PC-3 (cell line): ENCODE measurements at regions not wholly inside any gene's neighbourhood (a gene's known extent, or its start where the extent isn't known, plus 50 kb on each side); places are given as distances from the start of the nearest gene placed in this dataset.

Experiments
- CTCF ChIP-seq: fragments of 300-600 bp; sonication (generic); conservative IDR thresholded peaks from 2 replicates; pipeline ENCODE4 v1.5.1; 2017; ENCODE audit warnings: antibody characterized with exemption, low read depth, mild to moderate bottlenecking, low read length
- EZH2 ChIP-seq: fragments of 300-600 bp; sonication (generic); IDR thresholded peaks from one replicate; pipeline ENCODE4 v1.6.1; 2017; ENCODE audit warnings: antibody characterized with exemption, mild to moderate bottlenecking, low read length; ENCODE audit not compliant: unreplicated experiment
- EZH2phosphoT487 ChIP-seq: fragments of 300-600 bp; sonication (generic); IDR thresholded peaks from 2 replicates; pipeline ENCODE4 v1.6.1; 2018; ENCODE audit warnings: mild to moderate bottlenecking, antibody characterized with exemption, low read length, borderline replicate concordance

- TF ChIP-seq CTCF (no peak), EZH2phosphoT487 (no peak), EZH2 (no peak)
These were observed 167.0 kb downstream of the TBX18 start for GRCh38 chr6:84597238-84597875.
